ENCODE measurements at regions not wholly inside any gene's neighbourhood (a gene's known extent, or its start where the extent isn't known, plus 50 kb on each side); places are given as distances from the start of the nearest gene placed in this dataset.
A peak's percentile ranks its signal among the peaks of the same experiment; 100 is the strongest.

GRCh38 chr18:69267895-69268294, 132.8 kb upstream of the DOK6 start (continued):
- TF ChIP-seq REST (IDR thresholded peaks at IDR 0.05; ENCODE audit: unreplicated experiment): no peak

GRCh38 chr18:69282371-69282770, 118.3 kb upstream of the DOK6 start:
- DNase-seq (ENCODE audit: low spot score): peak; percentile 29
- no peak overlapping the region for H3K27ac Mint-ChIP-seq

GRCh38 chr18:69291044-69291443, 109.6 kb upstream of the DOK6 start:
- no peak overlapping the region for H3K4me3 Mint-ChIP-seq
- no peak overlapping the region for H3K27ac Mint-ChIP-seq
- Histone ChIP-seq H3K36me3 (ENCODE audit: insufficient read depth) (no peaks in the 10 kb centered on the region), H3F3A (replicated peaks; ENCODE audit: low read depth) (no peaks in the 10 kb centered on the region), H3K27me3 (ENCODE audit: insufficient read depth) (no peaks in the 10 kb centered on the region), H3K79me2 (replicated peaks; ENCODE audit: insufficient read depth) (no peaks in the 10 kb centered on the region), H3K4me1 (ENCODE audit: insufficient read depth) (no peaks in the 10 kb centered on the region), H3K4me2 (no peak overlapping the region), H4K20me1 (replicated peaks; ENCODE audit: insufficient read depth) (no peaks in the 10 kb centered on the region), H3K4me3 (no peak overlapping the region), H2AFZ (no peak overlapping the region), H3K27ac (ENCODE audit: low read depth) (no peak overlapping the region), H3K9me2 (ENCODE audit: insufficient read depth) (no peaks in the 10 kb centered on the region)
- no peaks in the 10 kb centered on the region for H3K4me1 Mint-ChIP-seq
- no peaks in the 10 kb centered on the region for H3K27me3 Mint-ChIP-seq (ENCODE audit: insufficient read depth, low read depth, poor library complexity)
- no peak for DNase-seq (ENCODE audit: low spot score)
- ATAC-seq: no peak
- no peaks in the 10 kb centered on the region for H3K9me3 Mint-ChIP-seq
- no peaks in the 10 kb centered on the region for H3K36me3 Mint-ChIP-seq (ENCODE audit: low read depth)
- TF ChIP-seq ZNF331 (CRISPR knock-in tag; IDR thresholded peaks at IDR 0.05; ENCODE audit: low read depth) (no peak), REST (IDR thresholded peaks at IDR 0.05; ENCODE audit: unreplicated experiment) (no peak), CREB1 (CRISPR knock-in tag; IDR thresholded peaks at IDR 0.05; ENCODE audit: low read depth) (no peak), JUNB (IDR thresholded peaks at IDR 0.05; ENCODE audit: unreplicated experiment) (no peak), POLR2AphosphoS5 (IDR thresholded peaks at IDR 0.05; ENCODE audit: low read depth) (no peak), NANOG (IDR thresholded peaks at IDR 0.05; ENCODE audit: borderline replicate concordance) (no peak), EZH2phosphoT487 (IDR thresholded peaks at IDR 0.05; ENCODE audit: unreplicated experiment) (no peak), CTCF (conservative IDR thresholded peaks at IDR 0.05; ENCODE audit: low read depth in 2 of 2) (no peak), ETS1 (IDR thresholded peaks at IDR 0.05) (no peak), EZH2 (IDR thresholded peaks at IDR 0.05; ENCODE audit: low read depth, unreplicated experiment) (no peak)

More at GRCh38 chr18:69282371-69282770, 118.3 kb upstream of the DOK6 start:
- Histone ChIP-seq H3K27ac (ENCODE audit: low read depth) (no peak overlapping the region), H3K79me2 (replicated peaks; ENCODE audit: insufficient read depth) (no peaks in the 10 kb centered on the region), H4K20me1 (replicated peaks; ENCODE audit: insufficient read depth) (no peaks in the 10 kb centered on the region), H3K27me3 (ENCODE audit: insufficient read depth) (no peaks in the 10 kb centered on the region), H3K4me1 (ENCODE audit: insufficient read depth) (no peaks in the 10 kb centered on the region), H3F3A (replicated peaks; ENCODE audit: low read depth) (no peaks in the 10 kb centered on the region), H3K36me3 (ENCODE audit: insufficient read depth) (no peaks in the 10 kb centered on the region), H2AFZ (no peak overlapping the region), H3K4me3 (no peak overlapping the region), H3K9me2 (ENCODE audit: insufficient read depth) (peaks cover 14% of the 10 kb centered on the region), H3K4me2 (no peak overlapping the region)
- H3K4me3 Mint-ChIP-seq: no peak overlapping the region
- H3K36me3 Mint-ChIP-seq (ENCODE audit: low read depth): no peaks in the 10 kb centered on the region
- no peaks in the 10 kb centered on the region for H3K27me3 Mint-ChIP-seq (ENCODE audit: insufficient read depth, low read depth, poor library complexity)
- peak; percentile 50; the same call in 2 of the 3 replicates for ATAC-seq
- H3K9me3 Mint-ChIP-seq: no peaks in the 10 kb centered on the region
- no peak for TF ChIP-seq ZNF331 (CRISPR knock-in tag; IDR thresholded peaks at IDR 0.05; ENCODE audit: low read depth)
- no peak for TF ChIP-seq POLR2AphosphoS5 (IDR thresholded peaks at IDR 0.05; ENCODE audit: low read depth)
- H3K4me1 Mint-ChIP-seq: no peaks in the 10 kb centered on the region
